ENCODE measurements at regions not wholly inside any gene's neighbourhood (a gene's known extent, or its start where the extent isn't known, plus 50 kb on each side); places are given as distances from the start of the nearest gene placed in this dataset.
A peak's percentile ranks its signal among the peaks of the same experiment; 100 is the strongest.

DNA sequence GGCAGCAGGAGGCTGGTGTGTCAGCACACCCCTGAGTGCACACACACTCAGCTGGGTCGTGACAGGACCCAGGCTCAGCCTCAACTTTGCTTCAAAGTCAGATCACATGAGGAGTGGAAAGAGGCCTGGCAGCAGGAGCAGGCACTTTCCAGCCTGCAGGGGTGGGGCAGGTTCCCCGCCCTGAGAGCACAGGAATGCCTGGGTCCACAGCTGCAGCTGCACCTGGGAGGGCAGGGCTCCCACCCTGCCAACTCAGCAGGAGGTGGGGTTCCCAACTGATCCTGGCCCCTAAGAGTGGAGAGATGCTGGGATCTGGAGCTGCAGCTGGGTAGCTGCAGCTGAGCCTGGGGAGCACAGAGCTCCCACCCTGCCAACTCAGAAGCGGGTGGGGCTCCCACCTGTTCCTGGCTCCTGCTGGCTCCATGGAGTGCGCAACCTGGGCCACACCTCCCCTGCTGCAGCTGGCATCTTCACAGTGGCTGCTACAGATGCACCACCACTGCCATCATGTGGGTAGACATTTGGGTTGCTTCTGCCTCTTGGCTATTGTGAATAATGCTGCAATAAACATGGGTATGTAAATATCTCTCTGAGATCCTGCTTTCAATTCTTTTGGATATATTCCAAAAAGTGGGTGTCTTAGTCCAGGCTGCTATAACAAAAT lies 415.4 kb downstream of the TTLL7 start:
- DNase-seq: peak in 8 of 56 donors; percentile 0 to 29 (median 5)

DNA sequence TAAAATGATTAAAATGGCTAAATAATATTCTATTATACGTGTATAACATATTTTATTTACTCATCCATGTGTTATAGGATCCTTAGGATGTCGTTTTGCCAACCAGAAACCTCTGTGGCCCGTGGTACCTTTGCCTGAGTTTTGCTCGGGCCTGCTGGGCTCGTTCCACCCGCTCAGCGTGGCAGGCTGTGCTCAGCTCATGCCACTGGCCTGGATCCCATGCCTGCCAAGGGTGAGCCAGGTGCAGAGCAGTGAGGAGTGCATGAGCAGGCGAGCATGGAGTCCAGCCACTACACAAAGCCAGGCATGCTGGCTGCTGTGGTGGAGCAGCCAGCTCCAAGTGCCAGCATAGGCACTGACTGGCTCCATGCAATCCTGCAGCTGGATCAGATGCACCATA lies 417.2 kb downstream of the TTLL7 start:
- DNase-seq: no peak

DNA sequence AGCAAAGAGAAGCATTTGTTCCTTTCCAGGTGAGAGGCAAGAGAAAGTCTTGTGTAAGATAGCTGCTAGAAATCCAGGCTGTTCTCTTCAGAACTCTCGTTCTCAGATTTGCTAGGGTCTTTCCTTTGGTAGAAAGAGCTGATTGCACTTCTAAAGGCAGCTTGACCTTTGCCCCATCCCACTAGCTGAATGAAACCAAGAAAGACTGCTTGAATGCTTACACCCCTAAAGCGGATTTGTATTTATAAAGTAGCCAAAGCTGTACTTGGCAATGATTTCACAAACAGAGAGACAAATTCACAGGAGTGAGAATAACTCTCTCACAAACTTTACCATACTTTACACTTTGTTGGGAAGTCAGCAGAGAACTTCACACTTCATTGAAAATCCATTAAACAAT lies 424.1 kb downstream of the TTLL7 start:
- no peak for DNase-seq

DNA sequence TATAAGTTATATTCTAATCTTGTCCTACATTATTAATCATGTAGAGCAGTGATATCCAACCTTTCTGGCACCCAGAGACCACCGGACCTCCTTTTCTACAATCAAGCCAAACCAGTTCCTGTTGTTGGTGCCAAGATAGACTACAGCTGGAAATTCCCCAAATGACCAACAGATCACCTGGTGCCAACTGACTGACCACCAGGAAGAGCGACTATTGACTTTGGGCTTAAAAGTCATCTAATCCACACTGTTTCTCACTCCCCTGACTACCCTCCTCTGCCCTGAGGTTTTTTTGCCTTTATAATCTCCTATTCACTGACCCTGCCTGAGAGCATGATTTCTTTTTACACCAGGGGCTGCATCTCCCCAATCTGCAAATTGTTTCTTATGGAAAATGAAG lies 425.2 kb downstream of the TTLL7 start:
- DNase-seq: no peak

DNA sequence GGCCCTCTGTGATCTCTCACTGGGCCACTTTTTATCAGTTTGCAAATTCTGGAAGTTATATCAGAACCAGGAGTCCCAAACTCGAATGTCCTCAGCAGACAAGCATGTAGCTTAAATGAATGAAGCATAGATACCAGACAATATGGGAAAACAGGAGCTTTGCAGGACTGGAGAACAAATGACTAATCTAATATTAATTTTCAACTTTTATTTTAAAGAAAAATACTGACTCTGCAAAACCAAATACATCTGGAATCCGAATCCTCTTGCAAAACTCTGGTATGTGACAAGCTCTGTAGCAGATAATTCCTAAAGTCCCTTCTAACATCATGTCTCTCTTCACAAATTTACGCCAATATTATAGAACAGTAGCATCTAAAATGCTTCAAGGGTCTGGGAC lies 427.4 kb downstream of the TTLL7 start:
- no peak for DNase-seq

DNA sequence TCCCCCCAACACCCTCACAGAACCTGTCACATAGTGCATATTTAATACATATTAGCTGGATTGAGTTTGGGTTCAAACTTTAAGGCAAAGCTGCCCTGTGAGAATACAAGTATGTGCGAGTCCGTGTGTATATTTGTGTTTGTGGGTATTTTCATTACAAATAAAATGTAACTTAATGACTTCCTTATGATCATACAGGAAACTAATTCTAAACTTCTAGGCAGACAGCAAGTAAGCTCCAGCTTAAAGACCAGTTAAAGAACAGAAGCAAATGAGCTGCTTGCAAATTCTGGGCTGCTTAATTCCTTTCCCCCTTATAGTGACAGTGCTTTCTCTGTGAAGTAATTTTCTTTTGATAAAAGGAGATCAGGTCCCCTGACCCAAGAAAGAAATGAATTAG lies 437.6 kb downstream of the TTLL7 start:
- no peak for DNase-seq

DNA sequence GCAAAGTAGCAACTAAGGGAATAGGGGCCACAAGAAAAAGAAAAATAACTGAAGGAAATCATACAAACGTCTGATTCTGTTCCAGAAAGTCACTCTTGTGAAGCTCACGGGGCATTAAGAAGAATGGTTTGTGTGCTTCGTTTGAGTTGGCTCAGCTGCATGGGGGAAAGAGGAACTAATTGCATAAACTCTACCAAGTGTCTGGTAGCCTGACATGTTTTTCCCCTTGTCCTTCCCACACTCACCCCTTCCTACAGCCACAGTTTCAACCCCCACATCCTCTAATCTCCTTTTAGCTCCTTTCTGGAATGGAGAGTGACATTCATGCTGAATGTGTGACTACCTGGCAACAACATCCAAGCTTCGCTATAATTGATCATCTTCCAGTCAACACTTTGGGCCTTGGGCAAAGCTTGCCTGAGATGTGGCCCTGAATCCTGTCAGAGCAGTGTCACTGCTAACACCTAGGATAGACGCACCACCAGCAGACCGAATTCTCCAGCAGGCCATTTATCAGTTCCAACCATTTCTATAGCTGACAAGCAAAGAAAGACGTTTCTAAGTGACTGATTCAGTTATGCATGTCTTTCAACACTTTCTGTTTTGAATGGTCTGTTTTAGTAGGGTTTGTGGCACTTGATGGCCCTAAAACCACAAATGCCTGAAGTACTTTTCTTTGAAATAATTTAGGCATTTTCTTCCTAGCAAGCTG lies 439.6 kb downstream of the TTLL7 start:
- no peak for DNase-seq

DNA sequence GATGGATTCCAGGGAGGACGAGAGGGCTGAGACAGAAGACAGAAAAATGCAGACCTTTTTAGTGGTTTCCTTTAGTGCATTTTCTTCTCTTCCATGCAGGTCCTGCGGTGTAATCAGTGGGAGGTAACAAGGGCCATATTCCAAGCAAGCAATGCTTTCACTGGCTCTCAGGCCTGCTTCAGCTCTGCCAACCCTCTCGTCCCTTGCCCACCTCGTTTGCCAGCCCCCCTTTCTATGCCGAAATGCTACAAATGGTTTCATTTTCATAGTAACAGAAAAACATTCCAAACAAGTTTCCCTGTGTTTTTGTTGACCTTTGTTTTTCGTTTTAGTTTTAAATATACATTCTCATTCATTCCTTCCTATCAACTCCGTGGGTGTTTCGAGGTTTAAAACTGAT lies 443.1 kb downstream of the TTLL7 start:
- DNase-seq: no peak

DNA sequence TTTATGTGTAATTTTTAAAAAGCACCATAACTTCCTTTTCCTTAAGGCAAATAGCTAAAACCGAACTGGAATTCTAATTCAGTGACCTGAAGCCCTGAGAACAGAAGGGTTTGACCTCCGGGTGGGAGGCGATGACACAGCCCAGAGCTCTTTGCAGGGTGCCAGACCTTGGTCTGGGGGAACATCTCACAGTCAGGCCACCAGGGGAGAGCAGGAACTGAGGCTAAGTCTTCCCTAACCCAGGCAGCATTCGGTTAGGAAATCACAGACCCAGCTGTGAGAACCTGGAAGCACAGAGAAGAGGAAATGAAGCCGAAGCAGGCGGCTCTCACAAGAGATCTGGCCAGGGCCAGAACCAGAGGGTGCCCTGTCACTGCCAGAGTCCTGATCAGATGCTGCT lies 444.8 kb downstream of the TTLL7 start:
- DNase-seq: no peak

DNA sequence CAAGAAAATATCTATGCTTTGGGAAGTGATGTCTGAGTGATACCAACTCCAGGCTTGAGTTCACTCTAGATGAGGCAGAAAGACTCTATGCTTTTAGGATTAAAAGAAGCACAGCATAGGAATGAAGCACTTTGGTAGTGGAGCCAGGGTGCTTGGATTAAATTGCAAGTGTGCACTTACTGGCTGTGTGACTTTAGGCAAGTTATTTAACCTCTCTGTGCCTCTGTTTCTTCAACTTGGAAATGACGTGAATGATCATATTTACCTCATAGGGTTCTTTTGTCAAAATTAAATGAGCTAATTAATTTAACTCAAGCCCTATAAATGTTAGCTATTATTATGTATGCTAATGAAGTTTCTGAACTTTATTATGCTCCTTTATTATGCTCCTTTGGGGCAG lies 446.1 kb downstream of the TTLL7 start:
- no peak for DNase-seq

DNA sequence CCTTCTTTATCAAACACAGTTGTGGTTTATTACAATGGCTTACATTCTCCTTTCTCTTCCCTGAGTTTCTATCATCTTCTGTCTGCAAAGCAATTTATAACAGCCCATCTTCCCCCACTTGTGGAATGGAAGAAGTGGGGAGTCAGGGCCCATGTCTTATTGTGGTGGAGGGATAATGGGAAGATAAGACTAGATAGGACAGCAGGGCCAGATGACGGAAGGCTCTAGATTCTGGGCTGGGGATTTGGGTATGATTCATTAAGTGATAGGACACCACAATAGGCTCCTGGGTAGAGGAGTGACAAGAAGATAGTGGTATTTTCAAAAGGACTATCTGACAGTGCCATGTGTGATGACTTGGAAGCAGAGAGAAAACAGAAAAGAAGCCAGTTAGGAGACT lies 450.6 kb downstream of the TTLL7 start:
- DNase-seq: no peak

DNA sequence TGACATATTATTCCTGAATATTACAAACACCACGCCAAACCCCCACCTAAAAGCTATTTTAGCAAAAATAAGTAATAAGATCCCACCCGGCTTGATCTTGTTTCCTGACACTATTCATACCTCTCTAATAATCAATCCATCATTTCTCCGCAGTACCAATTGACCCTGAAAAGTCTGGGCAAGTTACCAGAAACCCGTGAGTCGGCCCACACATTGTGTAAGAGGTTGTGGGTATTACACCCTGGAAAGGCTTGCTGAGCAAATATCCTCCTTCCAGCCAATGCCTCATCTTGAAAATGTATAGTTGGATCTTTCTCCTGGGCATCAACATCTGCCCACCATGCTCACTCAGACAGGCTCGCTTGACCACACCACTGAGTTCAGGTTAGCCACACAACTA lies 451.0 kb downstream of the TTLL7 start:
- no peak for DNase-seq

DNA sequence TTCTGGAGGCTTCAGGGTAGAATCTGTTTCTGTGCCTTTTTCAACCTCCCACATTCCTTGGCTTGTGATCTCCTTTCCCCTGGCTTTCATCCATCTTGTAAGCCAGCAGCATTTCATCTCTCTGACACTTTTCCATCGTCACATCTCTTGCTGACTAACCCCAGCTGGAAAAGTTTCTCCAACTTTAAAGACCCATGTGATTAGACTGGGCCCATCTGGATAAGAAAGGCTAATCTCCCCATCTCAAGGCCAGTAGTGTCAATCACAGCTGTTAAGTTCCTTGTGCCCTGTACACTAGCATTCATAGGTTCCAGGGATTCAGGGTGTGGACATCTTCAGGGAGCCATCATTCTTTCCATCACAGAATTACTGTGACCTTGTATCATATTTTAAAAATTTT lies 452.1 kb downstream of the TTLL7 start:
- no peak for DNase-seq

DNA sequence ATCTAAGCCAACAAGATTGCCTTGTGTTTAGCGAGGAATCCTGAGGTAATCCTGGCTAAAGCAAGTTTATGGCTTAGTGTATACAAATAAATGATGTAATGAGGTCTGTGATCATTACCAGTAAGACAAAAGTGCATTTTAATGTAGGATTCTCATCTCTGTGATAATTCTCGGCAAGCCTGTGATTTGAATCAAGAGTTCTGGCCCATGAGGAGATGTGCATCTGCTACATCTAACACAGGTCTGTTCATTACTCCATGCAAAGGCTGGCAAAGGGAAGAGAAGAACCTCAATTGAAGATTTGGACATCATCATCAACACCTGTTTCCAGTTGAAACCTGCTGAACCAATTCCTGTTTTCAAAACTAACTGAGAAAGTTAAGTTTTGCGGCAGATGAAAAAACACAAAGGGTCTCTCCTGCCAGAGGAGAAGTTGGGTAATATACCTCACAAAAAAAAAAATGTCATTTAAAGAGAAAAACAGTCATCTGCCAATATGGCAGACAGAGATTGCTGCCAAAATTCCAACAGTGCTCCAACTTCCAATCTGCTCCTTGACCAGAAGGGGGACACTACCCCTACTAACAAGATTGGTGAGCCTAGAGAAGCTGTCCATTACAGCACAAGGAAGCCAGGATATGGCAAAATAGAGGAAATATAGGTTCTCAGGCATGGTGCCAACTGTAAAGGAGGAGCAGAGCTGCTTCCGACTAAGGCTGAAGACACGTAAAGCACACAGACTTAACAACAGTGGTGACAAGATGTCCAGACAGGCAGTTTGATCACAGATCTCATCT lies 453.7 kb downstream of the TTLL7 start:
- DNase-seq: no peak

DNA sequence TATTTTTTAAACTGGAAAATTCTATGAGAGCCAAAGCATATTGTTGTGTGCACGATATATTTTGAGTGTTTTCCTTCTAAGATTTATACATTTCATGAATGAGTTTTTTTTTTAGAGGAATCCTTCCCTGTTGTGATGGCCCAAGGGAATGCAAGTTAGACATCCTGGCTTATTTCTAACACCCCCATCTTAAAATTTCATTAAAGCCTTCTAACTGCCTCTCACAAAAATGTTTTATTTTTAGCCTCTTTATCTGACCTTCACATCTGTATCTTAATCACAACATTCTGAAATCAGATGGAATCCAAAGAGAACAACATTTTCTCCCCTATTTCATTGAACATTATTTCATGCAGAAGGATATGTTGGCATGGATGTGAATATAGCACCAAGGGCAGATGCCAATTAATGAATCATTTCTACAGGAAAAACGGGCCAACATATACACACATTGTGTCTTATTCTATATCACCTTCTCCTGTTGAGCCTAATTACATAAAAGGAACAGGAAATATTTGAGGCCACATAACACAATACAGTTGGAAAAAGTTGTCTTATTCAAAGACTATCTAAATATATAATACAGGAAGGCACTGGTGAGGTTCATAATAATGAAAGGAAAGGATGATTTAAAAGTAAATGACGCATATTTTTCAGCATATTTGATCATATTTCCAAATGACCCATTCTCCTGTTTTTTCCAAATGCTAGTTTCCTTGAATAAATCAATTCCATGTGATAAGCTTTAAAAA lies 455.5 kb downstream of the TTLL7 start:
- DNase-seq: no peak

DNA sequence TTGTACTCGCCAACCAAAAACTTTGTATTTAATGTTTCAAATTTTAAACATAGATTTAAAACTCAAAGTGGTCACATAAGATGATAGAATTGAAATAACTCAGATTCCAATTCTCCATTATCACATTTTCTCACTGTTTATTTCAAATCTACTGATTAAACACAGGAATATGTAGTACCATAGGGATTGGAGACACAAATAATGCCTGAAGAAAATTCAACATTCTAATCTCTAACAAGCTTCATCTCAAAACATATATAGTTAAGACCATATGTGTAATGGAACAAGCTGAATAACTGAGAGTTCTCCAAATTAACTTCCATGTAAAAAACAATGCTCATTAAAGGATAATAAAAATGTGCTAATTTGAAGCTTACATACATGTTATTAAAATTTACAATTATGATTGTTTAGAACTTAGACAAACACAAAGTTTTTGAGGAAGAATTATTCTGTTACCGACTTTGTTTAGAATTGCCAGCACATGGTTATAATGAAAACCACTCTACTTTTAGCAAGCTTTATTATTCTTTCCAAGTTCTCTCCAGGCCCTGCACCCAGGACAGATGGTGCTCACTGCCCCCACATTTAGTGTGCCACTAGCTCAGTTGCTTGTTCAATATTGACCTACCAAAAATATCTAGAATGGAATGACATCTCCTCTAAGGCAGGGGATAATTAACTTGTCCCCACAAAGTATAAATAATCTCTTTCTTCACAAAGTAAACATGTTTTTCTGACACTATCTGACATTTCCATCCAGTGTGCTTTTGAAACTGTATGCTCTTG lies 467.2 kb downstream of the TTLL7 start:
- DNase-seq: no peak

DNA sequence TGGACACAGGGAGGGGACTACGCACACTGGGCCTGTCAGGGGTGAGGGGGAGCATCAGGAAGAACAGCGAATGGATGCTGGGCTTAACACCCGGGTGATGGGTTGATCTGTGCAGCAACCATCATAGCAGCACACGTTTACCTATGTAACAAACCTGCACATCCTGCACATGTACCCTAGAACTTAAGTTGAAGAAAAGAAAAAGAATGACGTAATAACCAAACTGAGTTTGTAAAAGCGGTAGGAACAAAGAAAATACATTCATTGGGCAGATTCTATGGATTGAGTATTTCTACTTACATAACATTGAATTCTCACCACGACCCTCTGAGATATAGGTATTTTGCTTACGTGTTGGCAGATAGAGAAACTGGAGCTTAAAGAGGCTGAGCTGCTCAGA lies 468.4 kb downstream of the TTLL7 start:
- no peak for DNase-seq

DNA sequence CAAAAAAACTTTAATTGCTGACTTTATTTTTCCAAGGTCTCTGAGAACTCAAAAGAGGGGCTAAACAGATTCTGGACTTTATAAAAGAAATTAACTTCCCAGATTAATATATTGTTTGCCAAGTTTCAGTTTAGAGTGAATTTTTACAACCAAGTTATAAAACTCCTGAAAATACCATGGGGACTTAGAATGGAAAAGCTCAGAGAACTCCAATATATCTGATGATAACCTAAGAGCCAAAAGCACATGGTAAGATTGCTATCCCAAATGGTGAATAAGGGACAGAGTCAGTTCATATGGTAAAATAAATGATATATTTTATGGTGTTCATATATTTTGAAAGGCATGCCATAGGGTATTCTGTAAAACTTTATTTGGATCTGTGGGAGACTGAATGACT lies 470.9 kb downstream of the TTLL7 start:
- no peak for DNase-seq

DNA sequence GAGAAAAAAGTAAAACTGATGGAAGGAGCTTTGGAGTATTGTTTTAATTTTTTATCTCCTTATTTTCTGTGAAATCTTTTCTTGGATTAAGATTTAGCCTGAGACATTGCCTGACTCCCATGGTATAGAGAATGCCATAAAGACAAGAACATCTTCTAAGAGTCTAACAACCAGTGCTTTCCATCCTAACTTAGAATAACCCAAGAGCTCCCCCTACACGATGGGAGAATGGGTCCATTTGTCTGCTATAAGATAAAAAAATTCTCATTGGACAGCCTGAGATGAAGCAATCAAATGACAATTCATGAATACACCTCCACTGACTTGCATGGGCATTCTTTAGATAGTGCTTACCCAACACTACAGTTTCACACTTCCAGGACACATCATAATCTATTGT lies 478.1 kb downstream of the TTLL7 start:
- DNase-seq: no peak

DNA sequence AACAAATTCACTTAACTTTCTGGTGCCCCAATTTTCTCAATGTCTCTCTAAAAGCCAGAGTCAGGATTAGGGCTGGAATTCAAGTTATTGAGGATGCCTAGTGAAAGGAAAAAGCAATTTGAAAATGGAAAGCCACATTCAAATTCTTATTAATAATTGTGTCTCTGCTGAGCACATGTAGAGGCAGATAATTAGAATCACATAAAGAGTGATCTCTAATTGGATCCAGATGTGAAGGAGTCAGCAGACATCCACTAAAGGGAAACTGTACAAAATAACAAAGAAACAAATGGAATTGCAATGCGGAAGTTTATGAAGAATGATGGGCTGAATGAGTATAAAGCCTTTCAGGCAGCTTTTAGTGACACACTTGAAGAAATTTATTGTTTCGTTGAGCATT lies 482.6 kb downstream of the TTLL7 start:
- DNase-seq: no peak

DNA sequence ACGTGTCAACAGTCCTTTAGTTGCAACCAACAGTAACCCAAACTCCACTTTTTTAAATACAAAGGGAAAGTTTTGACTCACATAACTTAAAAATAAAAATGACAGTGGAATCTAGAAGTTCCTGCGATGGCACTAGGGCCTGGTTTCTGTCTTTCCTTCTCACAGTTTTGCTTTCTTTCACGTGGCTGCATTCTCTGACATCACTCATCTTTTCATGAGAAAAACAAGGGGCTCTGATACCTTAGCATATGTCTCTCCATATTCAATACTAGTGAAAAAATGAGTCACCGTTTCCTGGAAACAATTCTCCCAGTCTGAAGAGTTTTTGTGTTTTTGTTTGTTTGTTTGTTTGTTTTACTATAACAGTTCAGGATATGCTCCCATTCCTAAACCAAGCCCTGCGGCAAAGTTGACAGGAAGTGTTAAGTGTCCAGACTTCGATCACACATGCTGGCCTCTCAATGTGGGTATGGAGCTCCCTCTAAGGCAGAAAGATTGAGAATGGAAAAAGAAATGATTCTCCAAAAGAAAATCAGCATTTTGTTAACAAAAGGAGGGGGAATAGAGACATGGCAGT lies 483.3 kb downstream of the TTLL7 start:
- DNase-seq: no peak
